Uterus (tissue), 2 donors: ENCODE measurements at regions not wholly inside any gene's neighbourhood (a gene's known extent, or its start where the extent isn't known, plus 50 kb on each side); places are given as distances from the start of the nearest gene placed in this dataset.

ENCODE experiments used
- POLR2A ChIP-seq, 2 donors: fragments of 450-650 bp; IDR thresholded peaks; one replicate each; pipeline ENCODE4 v1.6.1; 2016; ENCODE audit warnings: antibody characterized with exemption in 2 of 2, mild to moderate bottlenecking in 1 of 2, moderate library complexity in 1 of 2
- TF ChIP-seq, protein P1 (sequence below), 4 experiments: fragments of 200-600 bp in 2 of 4; fragments of 450-650 bp in 2 of 4; sonication (generic) in 2 of 4; IDR thresholded peaks; one replicate each; pipeline ENCODE4 v1.5.1; 2016 to 2019; ENCODE audit warnings: antibody characterized with exemption in 4 of 4, mild to moderate bottlenecking in 2 of 4, moderate library complexity in 1 of 4

DNA sequence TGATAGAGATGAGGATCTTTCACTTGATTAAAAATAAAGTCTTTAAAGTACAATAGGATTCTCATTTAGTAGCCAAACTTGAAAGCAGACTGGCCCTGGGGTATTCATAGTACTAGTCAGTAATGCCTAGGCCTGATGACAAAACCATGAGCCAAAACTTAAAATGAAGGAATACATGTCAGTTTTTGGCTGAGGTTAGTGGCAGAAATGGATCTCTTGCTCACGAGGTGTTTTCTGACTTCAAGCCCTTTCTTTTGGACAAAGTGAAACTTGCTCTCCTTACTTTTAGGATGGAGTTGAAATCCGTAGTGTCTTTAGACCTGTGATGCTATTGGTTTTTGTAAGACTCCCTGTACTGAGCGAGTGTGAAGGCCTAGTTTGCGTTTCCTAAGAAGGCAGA, 157.7 kb downstream of the CCNG2 start:
- TF ChIP-seq POLR2A (IDR thresholded peaks at IDR 0.05) = no peak
- TF ChIP-seq, protein P1, sequence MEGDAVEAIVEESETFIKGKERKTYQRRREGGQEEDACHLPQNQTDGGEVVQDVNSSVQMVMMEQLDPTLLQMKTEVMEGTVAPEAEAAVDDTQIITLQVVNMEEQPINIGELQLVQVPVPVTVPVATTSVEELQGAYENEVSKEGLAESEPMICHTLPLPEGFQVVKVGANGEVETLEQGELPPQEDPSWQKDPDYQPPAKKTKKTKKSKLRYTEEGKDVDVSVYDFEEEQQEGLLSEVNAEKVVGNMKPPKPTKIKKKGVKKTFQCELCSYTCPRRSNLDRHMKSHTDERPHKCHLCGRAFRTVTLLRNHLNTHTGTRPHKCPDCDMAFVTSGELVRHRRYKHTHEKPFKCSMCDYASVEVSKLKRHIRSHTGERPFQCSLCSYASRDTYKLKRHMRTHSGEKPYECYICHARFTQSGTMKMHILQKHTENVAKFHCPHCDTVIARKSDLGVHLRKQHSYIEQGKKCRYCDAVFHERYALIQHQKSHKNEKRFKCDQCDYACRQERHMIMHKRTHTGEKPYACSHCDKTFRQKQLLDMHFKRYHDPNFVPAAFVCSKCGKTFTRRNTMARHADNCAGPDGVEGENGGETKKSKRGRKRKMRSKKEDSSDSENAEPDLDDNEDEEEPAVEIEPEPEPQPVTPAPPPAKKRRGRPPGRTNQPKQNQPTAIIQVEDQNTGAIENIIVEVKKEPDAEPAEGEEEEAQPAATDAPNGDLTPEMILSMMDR (IDR thresholded peaks at IDR 0.05) = no peak
